ENCODE measurements at regions not wholly inside any gene's neighbourhood (a gene's known extent, or its start where the extent isn't known, plus 50 kb on each side); places are given as distances from the start of the nearest gene placed in this dataset.
A peak's percentile ranks its signal among the peaks of the same experiment; 100 is the strongest.
"Not testable (repeated sequence)": the region's sequence is repeated elsewhere in the genome, so short reads cannot be mapped to it uniquely, and the experiment has no call there.

DNA sequence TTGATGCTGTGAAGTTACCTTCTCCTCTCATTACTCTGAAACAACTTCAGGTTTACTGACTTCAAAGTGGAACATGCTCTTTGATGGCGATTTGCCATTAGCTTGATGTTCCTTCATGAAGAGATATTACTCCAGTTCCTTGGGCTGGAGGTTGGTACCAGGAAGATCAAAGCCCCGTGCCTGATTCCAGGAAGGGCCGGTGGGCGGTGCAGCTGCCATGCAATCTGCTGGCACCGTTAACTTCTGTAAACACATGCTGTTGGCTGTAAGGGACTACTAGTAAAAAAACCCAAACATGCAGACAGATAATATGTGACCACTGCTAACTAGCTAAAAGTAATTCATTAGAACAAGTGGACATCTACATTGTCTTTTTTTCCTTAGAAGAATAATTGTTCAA, 182.8 kb upstream of the SPATA31A3 start:
- not testable (repeated sequence) for ATAC-seq
- WGBS (ENCODE audit: low lambda C conversion rate) = no CpG with 5 or more reads among the region's 5 CpGs

GRCh38 chr9:67171721-67172120, 179.4 kb upstream of the SPATA31A3 start:
- H3K27ac ChIP-seq (ENCODE audit: extremely low read length, insufficient read depth, low read length); CTCF ChIA-PET (ENCODE audit: low intra/inter-chr PET ratio, low total read pairs); H3K4me2 ChIP-seq (ENCODE audit: low read depth, low read length); in situ Hi-C loops (cut with HindIII; ENCODE audit: extremely low pct_ligation_motif_present, low pct_unique_long_range_greater_than_20kb); FAIRE-seq; DNase-seq (ENCODE audit: low spot score); H3K4me1 ChIP-seq (ENCODE audit: insufficient read depth, low read length); H3K36me3 ChIP-seq (replicated peaks in 1 of 2; ENCODE audit: control insufficient read depth in 1 of 2, insufficient read depth in 2 of 2, low read length in 2 of 2); H3K9me3 ChIP-seq (ENCODE audit: low read length); H3K4me3 ChIP-seq (replicated peaks in 1 of 3; ENCODE audit: insufficient read depth in 1 of 3, low read depth in 2 of 3, low read length in 3 of 3); intact Hi-C loops (cut with micrococcal nuclease; ENCODE audit: unreplicated experiment); H3K9ac ChIP-seq (ENCODE audit: insufficient read depth, low read depth, low read length); H3K27me3 ChIP-seq (ENCODE audit: control insufficient read depth in 1 of 2, insufficient read depth in 2 of 2, low read length in 2 of 2); POLR2A ChIA-PET; BruUV-seq (replicated peaks); H3K79me2 ChIP-seq (ENCODE audit: insufficient read depth, low read length); H2AFZ ChIP-seq (ENCODE audit: low read length); H4K20me1 ChIP-seq (ENCODE audit: insufficient read depth, low read length): not testable (repeated sequence)
- peak; percentile 91 for ATAC-seq
- WGBS (ENCODE audit: low lambda C conversion rate) = 18% methylated on average over 1 of the region's 3 CpGs

More for the DNA sequence above, 182.8 kb upstream of the SPATA31A3 start:
- H3K79me2 ChIP-seq (ENCODE audit: insufficient read depth, low read length); H3K27me3 ChIP-seq (ENCODE audit: control insufficient read depth in 1 of 2, insufficient read depth in 2 of 2, low read length in 2 of 2); H3K9ac ChIP-seq (ENCODE audit: insufficient read depth, low read depth, low read length); H3K9me3 ChIP-seq (ENCODE audit: low read length); DNase-seq (ENCODE audit: low spot score); H3K27ac ChIP-seq (ENCODE audit: extremely low read length, insufficient read depth, low read length); in situ Hi-C loops (cut with HindIII; ENCODE audit: extremely low pct_ligation_motif_present, low pct_unique_long_range_greater_than_20kb); CTCF ChIA-PET (ENCODE audit: low intra/inter-chr PET ratio, low total read pairs); H3K4me2 ChIP-seq (ENCODE audit: low read depth, low read length); POLR2A ChIA-PET; intact Hi-C loops (cut with micrococcal nuclease; ENCODE audit: unreplicated experiment); BruUV-seq (replicated peaks); H2AFZ ChIP-seq (ENCODE audit: low read length); H3K4me1 ChIP-seq (ENCODE audit: insufficient read depth, low read length); H3K4me3 ChIP-seq (replicated peaks in 1 of 3; ENCODE audit: insufficient read depth in 1 of 3, low read depth in 2 of 3, low read length in 3 of 3); H4K20me1 ChIP-seq (ENCODE audit: insufficient read depth, low read length); H3K36me3 ChIP-seq (replicated peaks in 1 of 2; ENCODE audit: control insufficient read depth in 1 of 2, insufficient read depth in 2 of 2, low read length in 2 of 2); FAIRE-seq: not testable (repeated sequence)

DNA sequence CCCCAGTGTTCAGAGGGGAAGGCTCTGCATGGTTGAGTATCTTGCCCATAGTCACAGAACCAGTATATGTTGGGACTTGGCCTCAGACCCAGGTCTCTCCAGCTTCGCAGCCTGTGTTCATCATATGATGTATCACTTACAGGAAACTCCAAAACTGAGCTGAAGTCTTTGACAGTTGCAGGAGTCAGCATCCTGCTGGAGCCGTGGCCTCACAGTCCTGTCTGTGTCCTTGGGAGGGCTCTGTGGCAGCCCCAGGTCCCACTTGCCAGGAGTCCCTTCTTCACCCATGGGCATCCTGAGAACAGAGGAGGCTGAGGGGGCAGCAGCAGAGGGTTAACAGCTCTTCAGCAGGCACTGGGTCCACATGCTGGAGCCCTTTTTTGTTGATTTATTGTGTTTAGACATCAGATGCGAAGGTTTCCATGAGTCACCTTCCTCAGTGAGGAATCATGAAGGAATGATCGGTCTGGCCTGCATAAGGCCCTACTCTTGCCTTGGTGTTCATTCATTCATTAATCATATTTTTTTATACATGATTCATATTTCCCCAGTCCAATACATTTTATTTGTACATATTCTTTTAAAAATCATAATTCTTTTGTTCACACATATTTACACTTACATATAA, 176.3 kb upstream of the SPATA31A3 start:
- H3K4me3 ChIP-seq (replicated peaks in 1 of 3; ENCODE audit: insufficient read depth in 1 of 3, low read depth in 2 of 3, low read length in 3 of 3); intact Hi-C loops (cut with micrococcal nuclease; ENCODE audit: unreplicated experiment): not testable (repeated sequence)

GRCh38 chr9:67166335-67166734, 174.0 kb upstream of the SPATA31A3 start:
- H3K27me3 ChIP-seq (ENCODE audit: control insufficient read depth in 1 of 2, insufficient read depth in 2 of 2, low read length in 2 of 2); H2AFZ ChIP-seq (ENCODE audit: low read length); H3K9ac ChIP-seq (ENCODE audit: insufficient read depth, low read depth, low read length); CTCF ChIA-PET (ENCODE audit: low intra/inter-chr PET ratio, low total read pairs); in situ Hi-C loops (cut with HindIII; ENCODE audit: extremely low pct_ligation_motif_present, low pct_unique_long_range_greater_than_20kb); POLR2A ChIA-PET; BruUV-seq (replicated peaks); ATAC-seq; H3K9me3 ChIP-seq (ENCODE audit: low read length); FAIRE-seq; H3K4me3 ChIP-seq (replicated peaks in 1 of 3; ENCODE audit: insufficient read depth in 1 of 3, low read depth in 2 of 3, low read length in 3 of 3); DNase-seq (ENCODE audit: low spot score); H3K4me1 ChIP-seq (ENCODE audit: insufficient read depth, low read length); intact Hi-C loops (cut with micrococcal nuclease; ENCODE audit: unreplicated experiment); H4K20me1 ChIP-seq (ENCODE audit: insufficient read depth, low read length); H3K4me2 ChIP-seq (ENCODE audit: low read depth, low read length); H3K79me2 ChIP-seq (ENCODE audit: insufficient read depth, low read length); H3K27ac ChIP-seq (ENCODE audit: extremely low read length, insufficient read depth, low read length); H3K36me3 ChIP-seq (replicated peaks in 1 of 2; ENCODE audit: control insufficient read depth in 1 of 2, insufficient read depth in 2 of 2, low read length in 2 of 2): not testable (repeated sequence)

More for the DNA sequence above, 176.3 kb upstream of the SPATA31A3 start:
- H3K4me2 ChIP-seq (ENCODE audit: low read depth, low read length); H2AFZ ChIP-seq (ENCODE audit: low read length); H4K20me1 ChIP-seq (ENCODE audit: insufficient read depth, low read length); H3K27me3 ChIP-seq (ENCODE audit: control insufficient read depth in 1 of 2, insufficient read depth in 2 of 2, low read length in 2 of 2); in situ Hi-C loops (cut with HindIII; ENCODE audit: extremely low pct_ligation_motif_present, low pct_unique_long_range_greater_than_20kb); BruUV-seq (replicated peaks); H3K4me1 ChIP-seq (ENCODE audit: insufficient read depth, low read length); FAIRE-seq; ATAC-seq; H3K79me2 ChIP-seq (ENCODE audit: insufficient read depth, low read length); POLR2A ChIA-PET; CTCF ChIA-PET (ENCODE audit: low intra/inter-chr PET ratio, low total read pairs); H3K36me3 ChIP-seq (replicated peaks in 1 of 2; ENCODE audit: control insufficient read depth in 1 of 2, insufficient read depth in 2 of 2, low read length in 2 of 2); H3K9me3 ChIP-seq (ENCODE audit: low read length); DNase-seq (ENCODE audit: low spot score); H3K9ac ChIP-seq (ENCODE audit: insufficient read depth, low read depth, low read length); H3K27ac ChIP-seq (ENCODE audit: extremely low read length, insufficient read depth, low read length): not testable (repeated sequence)
- 94% methylated on average over 2 of the region's 4 CpGs for WGBS (ENCODE audit: low lambda C conversion rate)
